Retinal pigment epithelial cell (primary cell): ENCODE measurements at regions not wholly inside any gene's neighbourhood (a gene's known extent, or its start where the extent isn't known, plus 50 kb on each side); places are given as distances from the start of the nearest gene placed in this dataset.

Experiments used
- DNase-seq: peaks from one replicate; pipeline ENCODE4 v3.0.0-alpha.2; 2010; ENCODE audit warnings: low read depth
- H3K4me3 ChIP-seq: 2 replicates; pipeline ENCODE4 v1.5.1; 2011; ENCODE audit warnings: mild to moderate bottlenecking, low read length, control low read depth, moderate library complexity
- TF ChIP-seq, protein P1 (sequence below): conservative IDR thresholded peaks from 2 replicates; pipeline ENCODE4 v1.5.1; 2011; ENCODE audit warnings: low read depth, low read length, control low read depth, inconsistent platforms

- TF ChIP-seq, protein P1, sequence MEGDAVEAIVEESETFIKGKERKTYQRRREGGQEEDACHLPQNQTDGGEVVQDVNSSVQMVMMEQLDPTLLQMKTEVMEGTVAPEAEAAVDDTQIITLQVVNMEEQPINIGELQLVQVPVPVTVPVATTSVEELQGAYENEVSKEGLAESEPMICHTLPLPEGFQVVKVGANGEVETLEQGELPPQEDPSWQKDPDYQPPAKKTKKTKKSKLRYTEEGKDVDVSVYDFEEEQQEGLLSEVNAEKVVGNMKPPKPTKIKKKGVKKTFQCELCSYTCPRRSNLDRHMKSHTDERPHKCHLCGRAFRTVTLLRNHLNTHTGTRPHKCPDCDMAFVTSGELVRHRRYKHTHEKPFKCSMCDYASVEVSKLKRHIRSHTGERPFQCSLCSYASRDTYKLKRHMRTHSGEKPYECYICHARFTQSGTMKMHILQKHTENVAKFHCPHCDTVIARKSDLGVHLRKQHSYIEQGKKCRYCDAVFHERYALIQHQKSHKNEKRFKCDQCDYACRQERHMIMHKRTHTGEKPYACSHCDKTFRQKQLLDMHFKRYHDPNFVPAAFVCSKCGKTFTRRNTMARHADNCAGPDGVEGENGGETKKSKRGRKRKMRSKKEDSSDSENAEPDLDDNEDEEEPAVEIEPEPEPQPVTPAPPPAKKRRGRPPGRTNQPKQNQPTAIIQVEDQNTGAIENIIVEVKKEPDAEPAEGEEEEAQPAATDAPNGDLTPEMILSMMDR = no peak
- no peak overlapping the region for H3K4me3 ChIP-seq
- DNase-seq = no peak
These were observed 79.5 kb upstream of the PCSK6 start for GRCh38 chr15:101568821-101569555.

DNA sequence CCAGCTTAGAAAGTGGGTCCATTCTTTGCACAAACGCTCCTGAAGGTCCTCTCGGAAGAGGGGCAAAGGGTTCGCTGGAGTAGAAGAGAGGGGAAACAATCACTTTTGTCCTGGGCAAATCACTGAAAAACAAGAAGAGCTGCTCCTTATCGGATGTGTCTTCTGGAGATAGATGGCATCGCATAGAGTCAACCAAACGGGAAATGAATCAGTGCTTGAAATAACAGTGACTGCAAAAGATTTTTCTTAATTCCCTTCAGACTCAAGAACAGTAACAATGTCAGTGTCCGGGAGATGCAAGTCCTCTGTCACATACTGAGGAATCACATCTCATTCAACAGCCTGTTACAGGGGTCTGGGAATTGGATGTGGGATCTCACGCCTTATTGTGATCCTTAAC is 78.8 kb upstream of the PCSK6 start:
- DNase-seq = no peak
- no peak overlapping the region for H3K4me3 ChIP-seq
- TF ChIP-seq, protein P1 = no peak

DNA sequence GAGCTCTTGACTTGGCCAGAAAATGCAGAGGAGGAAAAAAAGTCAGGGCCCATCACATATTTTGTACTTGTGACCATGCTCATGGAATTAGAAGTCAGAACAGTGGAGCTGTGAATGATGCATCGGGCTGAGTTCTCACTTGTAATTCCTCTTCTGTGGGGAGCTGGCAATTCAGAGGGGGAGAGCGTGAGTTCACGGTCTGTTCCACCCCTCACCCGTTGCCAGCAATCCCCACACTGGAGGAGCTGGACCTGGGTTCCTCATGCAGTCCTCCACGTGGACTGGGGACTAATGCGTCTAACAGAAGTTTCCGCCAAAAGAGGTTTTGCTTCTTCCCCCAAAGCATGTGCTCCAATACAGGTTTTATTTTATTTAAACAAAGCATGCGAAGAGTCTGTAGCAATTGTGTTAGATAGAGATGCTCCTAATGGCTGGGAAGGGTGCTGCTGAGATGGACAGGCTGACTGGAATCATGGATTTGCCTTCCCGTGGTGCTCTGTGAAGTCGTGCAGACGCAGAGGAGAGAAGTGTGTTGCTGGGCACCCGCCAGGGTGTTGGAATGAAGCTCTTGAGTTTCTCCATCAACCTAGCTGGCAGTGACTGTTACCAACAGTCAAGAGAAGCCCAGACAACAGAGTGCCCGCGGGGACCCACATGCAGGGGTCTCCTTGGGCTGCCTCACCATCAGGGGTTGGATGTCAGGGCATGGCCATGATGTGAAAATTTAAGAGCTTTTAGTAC is 77.4 kb upstream of the PCSK6 start:
- DNase-seq = no peak
- TF ChIP-seq, protein P1 = no peak
- no peak overlapping the region for H3K4me3 ChIP-seq

- TF ChIP-seq, protein P1 = no peak
- H3K4me3 ChIP-seq = no peak overlapping the region
- no peak for DNase-seq
These were observed 75.9 kb upstream of the PCSK6 start for GRCh38 chr15:101565377-101565776.

DNA sequence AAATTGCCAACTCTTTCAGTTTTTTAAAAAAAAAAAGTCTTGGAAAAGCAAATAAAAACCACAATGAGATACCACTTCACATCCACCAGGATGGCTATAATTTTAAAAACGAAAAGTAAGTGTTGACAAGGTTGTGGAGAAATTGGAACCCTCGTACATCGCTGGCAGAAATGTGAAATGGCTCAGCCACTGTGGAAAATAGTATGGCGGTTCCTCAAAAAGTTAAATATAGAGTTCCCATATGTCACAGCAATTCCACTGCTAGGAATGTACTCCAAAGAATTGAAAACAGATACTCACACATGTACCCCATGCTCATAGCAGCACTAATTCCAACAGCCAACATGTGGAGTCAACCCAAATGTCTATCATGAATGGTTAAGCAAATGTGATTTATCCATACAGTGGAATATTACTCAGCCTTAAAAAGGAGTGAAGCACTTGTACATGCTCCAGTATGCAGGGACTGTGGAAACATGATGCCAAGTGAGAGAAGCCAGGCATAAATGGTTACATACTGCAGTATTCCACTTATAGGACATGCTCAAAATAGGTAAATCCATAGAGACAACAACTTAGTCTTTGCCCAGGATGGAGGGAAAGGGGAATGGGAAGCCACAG is 73.8 kb upstream of the PCSK6 start:
- no peak overlapping the region for H3K4me3 ChIP-seq
- no peak for DNase-seq
- TF ChIP-seq, protein P1 = no peak

- TF ChIP-seq, protein P1 = no peak
- H3K4me3 ChIP-seq = no peak overlapping the region
- DNase-seq = no peak
These were observed 73.0 kb upstream of the PCSK6 start for GRCh38 chr15:101562428-101563059.
